ENCODE measurements at regions not wholly inside any gene's neighbourhood (a gene's known extent, or its start where the extent isn't known, plus 50 kb on each side); places are given as distances from the start of the nearest gene placed in this dataset.

DNA sequence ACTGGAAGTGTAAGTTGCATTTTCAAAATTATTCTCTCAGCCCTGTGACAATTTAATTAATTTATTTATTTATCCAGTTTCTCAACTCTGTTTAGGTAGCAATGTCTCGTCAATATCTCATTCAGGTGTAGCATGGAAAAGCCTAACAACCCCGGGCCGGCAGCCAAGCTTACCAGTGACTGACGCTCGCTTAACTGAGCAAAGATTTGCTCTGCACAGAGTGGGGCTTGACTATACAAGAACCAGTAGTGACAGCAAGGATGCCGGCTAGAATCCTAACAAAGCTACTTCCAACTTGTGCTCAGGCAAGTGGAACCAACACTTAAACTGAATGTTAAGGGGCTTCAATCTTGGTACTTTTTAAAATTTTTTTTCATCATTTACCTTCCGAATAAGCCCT is 80.9 kb upstream of the ESRRG start:
- TF ChIP-seq, protein P1, sequence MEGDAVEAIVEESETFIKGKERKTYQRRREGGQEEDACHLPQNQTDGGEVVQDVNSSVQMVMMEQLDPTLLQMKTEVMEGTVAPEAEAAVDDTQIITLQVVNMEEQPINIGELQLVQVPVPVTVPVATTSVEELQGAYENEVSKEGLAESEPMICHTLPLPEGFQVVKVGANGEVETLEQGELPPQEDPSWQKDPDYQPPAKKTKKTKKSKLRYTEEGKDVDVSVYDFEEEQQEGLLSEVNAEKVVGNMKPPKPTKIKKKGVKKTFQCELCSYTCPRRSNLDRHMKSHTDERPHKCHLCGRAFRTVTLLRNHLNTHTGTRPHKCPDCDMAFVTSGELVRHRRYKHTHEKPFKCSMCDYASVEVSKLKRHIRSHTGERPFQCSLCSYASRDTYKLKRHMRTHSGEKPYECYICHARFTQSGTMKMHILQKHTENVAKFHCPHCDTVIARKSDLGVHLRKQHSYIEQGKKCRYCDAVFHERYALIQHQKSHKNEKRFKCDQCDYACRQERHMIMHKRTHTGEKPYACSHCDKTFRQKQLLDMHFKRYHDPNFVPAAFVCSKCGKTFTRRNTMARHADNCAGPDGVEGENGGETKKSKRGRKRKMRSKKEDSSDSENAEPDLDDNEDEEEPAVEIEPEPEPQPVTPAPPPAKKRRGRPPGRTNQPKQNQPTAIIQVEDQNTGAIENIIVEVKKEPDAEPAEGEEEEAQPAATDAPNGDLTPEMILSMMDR (IDR thresholded peaks at IDR 0.05 in 4 of 5, conservative IDR thresholded peaks at IDR 0.05 in 1 of 5) = no peak
- TF ChIP-seq POLR2A (IDR thresholded peaks at IDR 0.05) = no peak
